ENCODE measurements at regions not wholly inside any gene's neighbourhood (a gene's known extent, or its start where the extent isn't known, plus 50 kb on each side); places are given as distances from the start of the nearest gene placed in this dataset.

DNA sequence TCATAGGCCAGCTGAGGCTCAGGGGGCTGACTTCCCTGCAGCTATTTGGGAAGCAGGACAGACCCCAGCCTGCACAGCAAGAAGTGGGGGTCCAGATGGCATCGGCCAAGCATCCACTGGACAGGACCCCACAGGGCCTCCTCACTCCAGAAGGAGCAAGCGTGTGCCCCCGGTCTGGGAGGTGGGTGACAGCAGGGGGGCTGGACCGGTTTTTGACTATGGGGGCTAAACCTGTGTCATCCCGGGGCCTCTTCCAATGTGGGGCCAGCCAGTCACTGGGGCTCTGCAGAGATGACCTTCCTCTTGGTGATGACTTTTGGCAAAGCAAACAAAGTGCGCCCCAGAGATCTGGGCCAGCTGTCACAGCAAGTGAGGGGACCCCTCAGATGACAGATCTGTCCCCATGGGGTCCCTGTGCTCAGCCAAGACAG lies 163.9 kb downstream of the OLFM1 start:
- Mint-ChIP-seq H3K4me3 (no peak overlapping the region), H3K9me3 (no peaks in the 10 kb centered on the region), H3K4me1 (ENCODE audit: low read depth) (no peaks in the 10 kb centered on the region), H3K36me3 (ENCODE audit: insufficient read depth in 2 of 2) (no peaks in the 10 kb centered on the region), H3K27me3 (ENCODE audit: low read depth) (no peaks in the 10 kb centered on the region), H3K27ac (no peak overlapping the region)
- no peak for DNase-seq
- ATAC-seq (replicated peaks in 1 of 2), result no peak

- no peak overlapping the region for H3K27ac Mint-ChIP-seq
- DNase-seq, result no peak
- no peak for ATAC-seq (replicated peaks in 1 of 2)
- H3K4me3 Mint-ChIP-seq, result no peak overlapping the region
- H3K36me3 Mint-ChIP-seq (ENCODE audit: insufficient read depth in 2 of 2), result no peaks in the 10 kb centered on the region
- no peaks in the 10 kb centered on the region for H3K9me3 Mint-ChIP-seq
- H3K27me3 Mint-ChIP-seq (ENCODE audit: low read depth), result no peaks in the 10 kb centered on the region
- no peaks in the 10 kb centered on the region for H3K4me1 Mint-ChIP-seq (ENCODE audit: low read depth)
Observed at GRCh38 chr9:135251996-135252760, 164.7 kb downstream of the OLFM1 start.

- H3K9me3 Mint-ChIP-seq, result no peaks in the 10 kb centered on the region
- ATAC-seq (replicated peaks in 1 of 2) (no peak), DNase-seq (no peak)
- H3K27me3 Mint-ChIP-seq (ENCODE audit: low read depth), result no peaks in the 10 kb centered on the region
- no peak overlapping the region for H3K27ac Mint-ChIP-seq
- H3K36me3 Mint-ChIP-seq (ENCODE audit: insufficient read depth in 2 of 2), result no peaks in the 10 kb centered on the region
- H3K4me1 Mint-ChIP-seq (ENCODE audit: low read depth), result no peaks in the 10 kb centered on the region
- H3K4me3 Mint-ChIP-seq, result no peak overlapping the region
Observed at GRCh38 chr9:135252980-135253304, 165.5 kb downstream of the OLFM1 start.

DNA sequence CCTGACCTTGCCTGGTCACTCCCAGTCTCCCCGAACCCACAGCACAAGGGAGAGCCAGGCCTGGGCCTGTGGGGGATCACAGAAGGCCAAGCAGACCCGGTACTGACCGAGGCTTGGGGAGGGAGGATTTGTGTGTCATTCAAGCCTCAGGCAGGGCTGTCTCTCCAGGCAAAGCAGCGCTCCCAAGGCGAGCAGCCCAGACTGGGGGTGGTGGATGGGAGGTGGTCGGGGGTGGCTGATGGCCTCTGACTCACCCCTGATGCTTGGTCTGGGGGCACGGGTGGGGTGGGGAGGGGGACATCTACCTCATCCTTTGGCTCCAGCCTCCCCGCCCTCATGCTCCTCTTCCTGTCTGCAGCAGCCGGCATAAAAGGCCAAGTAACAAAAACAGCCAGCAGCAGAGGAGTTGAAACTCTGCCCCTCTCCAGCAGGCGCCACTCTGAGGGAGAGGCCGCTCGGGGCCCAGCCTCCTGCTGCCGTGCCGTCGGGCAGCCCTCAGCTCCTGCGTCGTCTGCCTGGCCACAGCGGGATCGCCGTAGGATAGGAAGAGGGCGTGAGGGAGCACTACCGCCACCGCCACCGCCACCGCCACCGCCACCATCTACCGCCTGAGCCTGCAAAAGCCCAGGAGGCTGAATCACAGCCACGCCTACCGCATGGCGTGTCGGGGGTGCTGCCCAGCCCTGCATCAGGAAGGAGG lies 166.0 kb downstream of the OLFM1 start:
- Mint-ChIP-seq H3K36me3 (ENCODE audit: insufficient read depth in 2 of 2) (no peaks in the 10 kb centered on the region), H3K9me3 (no peaks in the 10 kb centered on the region), H3K27ac (no peak overlapping the region), H3K27me3 (ENCODE audit: low read depth) (no peaks in the 10 kb centered on the region), H3K4me3 (no peak overlapping the region), H3K4me1 (ENCODE audit: low read depth) (no peaks in the 10 kb centered on the region)
- ATAC-seq (replicated peaks in 1 of 2) (no peak), DNase-seq (no peak)

GRCh38 chr9:135254176-135255032 lies 166.9 kb downstream of the OLFM1 start:
- no peaks in the 10 kb centered on the region for H3K27me3 Mint-ChIP-seq (ENCODE audit: low read depth)
- no peak overlapping the region for H3K27ac Mint-ChIP-seq
- H3K9me3 Mint-ChIP-seq, result no peaks in the 10 kb centered on the region
- DNase-seq (no peak), ATAC-seq (replicated peaks in 1 of 2) (no peak)
- H3K4me3 Mint-ChIP-seq, result no peak overlapping the region
- no peaks in the 10 kb centered on the region for H3K4me1 Mint-ChIP-seq (ENCODE audit: low read depth)
- no peaks in the 10 kb centered on the region for H3K36me3 Mint-ChIP-seq (ENCODE audit: insufficient read depth in 2 of 2)

- Mint-ChIP-seq H3K36me3 (ENCODE audit: insufficient read depth in 2 of 2) (no peaks in the 10 kb centered on the region), H3K9me3 (no peaks in the 10 kb centered on the region), H3K27ac (no peak overlapping the region), H3K4me1 (ENCODE audit: low read depth) (no peaks in the 10 kb centered on the region), H3K4me3 (no peak overlapping the region), H3K27me3 (ENCODE audit: low read depth) (no peaks in the 10 kb centered on the region)
- ATAC-seq (replicated peaks in 1 of 2) (no peak), DNase-seq (no peak)
Observed at GRCh38 chr9:135255033-135255840, 167.8 kb downstream of the OLFM1 start.

GRCh38 chr9:135255841-135256580 lies 168.5 kb downstream of the OLFM1 start:
- Mint-ChIP-seq H3K27ac (no peak overlapping the region), H3K27me3 (ENCODE audit: low read depth) (no peaks in the 10 kb centered on the region), H3K36me3 (ENCODE audit: insufficient read depth in 2 of 2) (no peaks in the 10 kb centered on the region), H3K4me1 (ENCODE audit: low read depth) (no peaks in the 10 kb centered on the region), H3K9me3 (no peaks in the 10 kb centered on the region), H3K4me3 (no peak overlapping the region)
- DNase-seq, result no peak
- ATAC-seq (replicated peaks in 1 of 2), result no peak

GRCh38 chr9:135256581-135257354 lies 169.3 kb downstream of the OLFM1 start:
- H3K4me1 Mint-ChIP-seq (ENCODE audit: low read depth), result no peaks in the 10 kb centered on the region
- ATAC-seq (replicated peaks in 1 of 2), result no peak
- H3K27ac Mint-ChIP-seq, result no peak overlapping the region
- H3K4me3 Mint-ChIP-seq, result no peak overlapping the region
- H3K27me3 Mint-ChIP-seq (ENCODE audit: low read depth), result no peaks in the 10 kb centered on the region
- H3K9me3 Mint-ChIP-seq, result no peaks in the 10 kb centered on the region
- no peaks in the 10 kb centered on the region for H3K36me3 Mint-ChIP-seq (ENCODE audit: insufficient read depth in 2 of 2)
- no peak for DNase-seq

GRCh38 chr9:135258461-135258860 lies 171.0 kb downstream of the OLFM1 start:
- Mint-ChIP-seq H3K9me3 (no peaks in the 10 kb centered on the region), H3K27ac (no peak overlapping the region), H3K36me3 (ENCODE audit: insufficient read depth in 2 of 2) (no peaks in the 10 kb centered on the region), H3K4me1 (ENCODE audit: low read depth) (no peaks in the 10 kb centered on the region), H3K27me3 (ENCODE audit: low read depth) (no peaks in the 10 kb centered on the region), H3K4me3 (no peak overlapping the region)
- no peak for ATAC-seq (replicated peaks in 1 of 2)
- DNase-seq, result no peak

DNA sequence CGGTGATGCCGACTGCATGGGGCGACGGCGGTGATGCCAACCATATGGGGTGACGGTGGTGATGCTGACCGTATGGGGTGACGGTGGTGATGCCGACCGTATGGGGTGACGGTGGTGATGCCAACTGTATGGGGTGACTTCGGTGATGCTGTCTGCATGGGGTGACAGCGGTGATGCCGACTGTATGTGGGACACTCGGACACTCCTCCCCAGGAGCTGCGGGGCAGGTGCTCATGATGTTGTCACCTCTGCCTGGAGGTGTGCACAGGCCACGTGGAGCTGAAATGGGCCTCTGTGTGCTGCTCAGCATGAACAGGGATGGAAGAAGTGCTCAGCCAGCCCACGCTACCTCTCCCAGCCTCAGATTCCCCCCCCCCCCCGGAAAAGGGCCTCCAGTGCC lies 171.8 kb downstream of the OLFM1 start:
- Mint-ChIP-seq H3K4me3 (no peak overlapping the region), H3K9me3 (no peaks in the 10 kb centered on the region), H3K27me3 (ENCODE audit: low read depth) (no peaks in the 10 kb centered on the region), H3K4me1 (ENCODE audit: low read depth) (no peaks in the 10 kb centered on the region), H3K27ac (no peak overlapping the region), H3K36me3 (ENCODE audit: insufficient read depth in 2 of 2) (no peaks in the 10 kb centered on the region)
- DNase-seq (no peak), ATAC-seq (replicated peaks in 1 of 2) (no peak)

GRCh38 chr9:135260221-135261180 lies 173.0 kb downstream of the OLFM1 start:
- Mint-ChIP-seq H3K27ac (no peak overlapping the region), H3K4me1 (ENCODE audit: low read depth) (no peaks in the 10 kb centered on the region), H3K36me3 (ENCODE audit: insufficient read depth in 2 of 2) (no peaks in the 10 kb centered on the region), H3K27me3 (ENCODE audit: low read depth) (no peaks in the 10 kb centered on the region), H3K4me3 (no peak overlapping the region), H3K9me3 (no peaks in the 10 kb centered on the region)
- ATAC-seq (replicated peaks in 1 of 2) (no peak), DNase-seq (no peak)

Data from activated T-cell treated with anti-CD3 and anti-CD28 coated beads, Interleukin-2, amount 50 U/mL, for 72 hours (primary cell).